ENCODE measurements at regions not wholly inside any gene's neighbourhood (a gene's known extent, or its start where the extent isn't known, plus 50 kb on each side); places are given as distances from the start of the nearest gene placed in this dataset.

DNA sequence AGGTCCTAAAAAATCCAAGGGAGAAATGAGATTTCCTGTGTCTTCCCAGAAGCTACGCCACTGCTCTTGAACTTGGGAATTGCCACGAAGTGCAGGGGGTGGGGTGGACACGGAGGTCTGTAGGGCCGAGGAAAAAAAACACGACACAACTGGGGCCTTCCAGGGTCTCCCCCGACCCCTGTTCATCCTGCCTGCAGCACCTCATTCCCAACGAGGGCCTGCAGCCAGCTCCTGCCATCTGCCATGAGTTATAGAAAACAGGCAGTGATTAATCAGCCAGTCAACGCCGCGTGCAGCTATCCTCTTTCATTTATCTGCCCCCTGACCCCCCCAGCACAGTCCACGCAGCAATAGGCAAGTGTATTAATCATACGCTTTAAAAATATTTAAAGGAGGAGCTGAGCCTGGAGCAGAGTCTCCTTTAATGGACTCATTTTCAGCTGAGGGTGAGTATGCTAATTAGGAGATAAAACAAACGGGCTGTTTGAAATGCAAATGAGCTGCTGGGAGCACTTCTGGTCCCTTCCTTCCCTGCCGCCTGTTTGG, 209.9 kb downstream of the TFCP2L1 start:
- TF ChIP-seq, protein P1, sequence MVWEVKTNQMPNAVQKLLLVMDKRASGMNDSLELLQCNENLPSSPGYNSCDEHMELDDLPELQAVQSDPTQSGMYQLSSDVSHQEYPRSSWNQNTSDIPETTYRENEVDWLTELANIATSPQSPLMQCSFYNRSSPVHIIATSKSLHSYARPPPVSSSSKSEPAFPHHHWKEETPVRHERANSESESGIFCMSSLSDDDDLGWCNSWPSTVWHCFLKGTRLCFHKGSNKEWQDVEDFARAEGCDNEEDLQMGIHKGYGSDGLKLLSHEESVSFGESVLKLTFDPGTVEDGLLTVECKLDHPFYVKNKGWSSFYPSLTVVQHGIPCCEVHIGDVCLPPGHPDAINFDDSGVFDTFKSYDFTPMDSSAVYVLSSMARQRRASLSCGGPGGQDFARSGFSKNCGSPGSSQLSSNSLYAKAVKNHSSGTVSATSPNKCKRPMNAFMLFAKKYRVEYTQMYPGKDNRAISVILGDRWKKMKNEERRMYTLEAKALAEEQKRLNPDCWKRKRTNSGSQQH (CRISPR knock-in tag; IDR thresholded peaks at IDR 0.05; ENCODE audit: low read depth) = no peak
- TF ChIP-seq, protein P2, sequence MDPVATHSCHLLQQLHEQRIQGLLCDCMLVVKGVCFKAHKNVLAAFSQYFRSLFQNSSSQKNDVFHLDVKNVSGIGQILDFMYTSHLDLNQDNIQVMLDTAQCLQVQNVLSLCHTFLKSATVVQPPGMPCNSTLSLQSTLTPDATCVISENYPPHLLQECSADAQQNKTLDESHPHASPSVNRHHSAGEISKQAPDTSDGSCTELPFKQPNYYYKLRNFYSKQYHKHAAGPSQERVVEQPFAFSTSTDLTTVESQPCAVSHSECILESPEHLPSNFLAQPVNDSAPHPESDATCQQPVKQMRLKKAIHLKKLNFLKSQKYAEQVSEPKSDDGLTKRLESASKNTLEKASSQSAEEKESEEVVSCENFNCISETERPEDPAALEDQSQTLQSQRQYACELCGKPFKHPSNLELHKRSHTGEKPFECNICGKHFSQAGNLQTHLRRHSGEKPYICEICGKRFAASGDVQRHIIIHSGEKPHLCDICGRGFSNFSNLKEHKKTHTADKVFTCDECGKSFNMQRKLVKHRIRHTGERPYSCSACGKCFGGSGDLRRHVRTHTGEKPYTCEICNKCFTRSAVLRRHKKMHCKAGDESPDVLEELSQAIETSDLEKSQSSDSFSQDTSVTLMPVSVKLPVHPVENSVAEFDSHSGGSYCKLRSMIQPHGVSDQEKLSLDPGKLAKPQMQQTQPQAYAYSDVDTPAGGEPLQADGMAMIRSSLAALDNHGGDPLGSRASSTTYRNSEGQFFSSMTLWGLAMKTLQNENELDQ (CRISPR knock-in tag; IDR thresholded peaks at IDR 0.05; ENCODE audit: borderline replicate concordance) = no peak
- TF ChIP-seq, protein P3, sequence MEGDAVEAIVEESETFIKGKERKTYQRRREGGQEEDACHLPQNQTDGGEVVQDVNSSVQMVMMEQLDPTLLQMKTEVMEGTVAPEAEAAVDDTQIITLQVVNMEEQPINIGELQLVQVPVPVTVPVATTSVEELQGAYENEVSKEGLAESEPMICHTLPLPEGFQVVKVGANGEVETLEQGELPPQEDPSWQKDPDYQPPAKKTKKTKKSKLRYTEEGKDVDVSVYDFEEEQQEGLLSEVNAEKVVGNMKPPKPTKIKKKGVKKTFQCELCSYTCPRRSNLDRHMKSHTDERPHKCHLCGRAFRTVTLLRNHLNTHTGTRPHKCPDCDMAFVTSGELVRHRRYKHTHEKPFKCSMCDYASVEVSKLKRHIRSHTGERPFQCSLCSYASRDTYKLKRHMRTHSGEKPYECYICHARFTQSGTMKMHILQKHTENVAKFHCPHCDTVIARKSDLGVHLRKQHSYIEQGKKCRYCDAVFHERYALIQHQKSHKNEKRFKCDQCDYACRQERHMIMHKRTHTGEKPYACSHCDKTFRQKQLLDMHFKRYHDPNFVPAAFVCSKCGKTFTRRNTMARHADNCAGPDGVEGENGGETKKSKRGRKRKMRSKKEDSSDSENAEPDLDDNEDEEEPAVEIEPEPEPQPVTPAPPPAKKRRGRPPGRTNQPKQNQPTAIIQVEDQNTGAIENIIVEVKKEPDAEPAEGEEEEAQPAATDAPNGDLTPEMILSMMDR (CRISPR knock-in tag; IDR thresholded peaks at IDR 0.05) = no peak

Data from HepG2 (cell line).